Spleen (tissue), 7 donors: ENCODE measurements at regions not wholly inside any gene's neighbourhood (a gene's known extent, or its start where the extent isn't known, plus 50 kb on each side); places are given as distances from the start of the nearest gene placed in this dataset.

Experiments used
- CTCF ChIP-seq, 11 experiments: fragments of 200-600 bp in 7 of 11; fragments of 450-650 bp in 4 of 11; sonication (generic) in 4 of 11; IDR thresholded peaks in 8 of 11; conservative IDR thresholded peaks in 3 of 11; 1 replicate in 7 of 11; 2 replicates in 4 of 11; pipeline versions ENCODE4 v1.4.0 to v1.8.0; 2016 to 2021; ENCODE audit warnings: antibody characterized with exemption in 11 of 11, inconsistent platforms in 4 of 11, mild to moderate bottlenecking in 1 of 11
- POLR2A ChIP-seq, 3 donors: fragments of 450-650 bp; IDR thresholded peaks; one replicate each; pipeline ENCODE4 v1.5.1; 2017; ENCODE audit warnings: antibody characterized with exemption in 3 of 3, mild to moderate bottlenecking in 1 of 3
- donor health status: DM: no; HTN: no; CAD: no; lungs with moderate emphysema.
- donor health status: DM: no; HTN: no; CAD: no.
- donor health status: DM: no; HTN: no; CAD: no.

DNA sequence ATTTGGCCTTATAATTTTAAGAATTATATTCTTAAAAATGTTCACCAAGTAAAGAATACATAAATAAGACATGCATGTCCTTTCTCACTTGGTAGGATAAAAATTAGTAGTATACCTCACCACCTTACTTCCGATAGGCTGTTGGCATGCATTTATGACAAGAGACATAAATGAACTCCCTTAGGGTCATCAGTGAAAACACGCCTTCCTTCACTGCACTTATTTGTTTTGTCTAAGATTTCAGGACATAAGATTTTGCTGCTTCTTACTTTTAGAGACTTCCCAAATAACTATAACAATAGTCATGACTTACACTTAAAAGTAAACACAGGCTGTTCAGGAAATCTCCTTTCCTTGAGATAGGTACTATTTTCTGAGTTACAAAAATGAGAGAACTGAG, 661.3 kb upstream of the CNTNAP5 start:
- TF ChIP-seq POLR2A (IDR thresholded peaks at IDR 0.05) (no peak), CTCF (IDR thresholded peaks at IDR 0.05 in 8 of 11, conservative IDR thresholded peaks at IDR 0.05 in 3 of 11) (no peak)
